Dermis microvascular lymphatic vessel endothelial cell (primary cell): ENCODE measurements at regions not wholly inside any gene's neighbourhood (a gene's known extent, or its start where the extent isn't known, plus 50 kb on each side); places are given as distances from the start of the nearest gene placed in this dataset.

ENCODE experiments used
- DNase-seq, 2 donors: peaks; one replicate each; pipeline versions ENCODE4 v3.0.0 to v3.0.0-alpha.2; 2010; ENCODE audit warnings: low read depth in 2 of 2

DNA sequence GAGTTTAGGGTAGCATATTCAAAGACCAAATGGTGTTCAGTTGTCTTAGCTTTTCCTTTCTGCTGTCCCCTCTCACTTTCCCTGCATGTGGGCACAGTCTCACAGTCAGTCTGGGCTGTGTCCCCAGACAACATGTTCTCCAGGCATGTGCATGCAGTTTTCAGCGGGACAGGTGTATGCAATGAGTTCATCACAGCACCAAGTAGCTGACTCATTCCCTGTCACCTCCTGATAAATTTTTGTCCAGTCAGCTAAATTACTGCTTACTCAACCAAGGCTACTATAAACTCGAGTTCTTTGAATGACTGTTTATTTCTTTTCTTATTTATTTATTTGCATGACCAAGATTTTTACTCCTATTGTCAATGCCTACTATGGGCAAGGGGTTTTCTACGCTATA lies 148.8 kb upstream of the CDH19 start:
- DNase-seq: no peak

DNA sequence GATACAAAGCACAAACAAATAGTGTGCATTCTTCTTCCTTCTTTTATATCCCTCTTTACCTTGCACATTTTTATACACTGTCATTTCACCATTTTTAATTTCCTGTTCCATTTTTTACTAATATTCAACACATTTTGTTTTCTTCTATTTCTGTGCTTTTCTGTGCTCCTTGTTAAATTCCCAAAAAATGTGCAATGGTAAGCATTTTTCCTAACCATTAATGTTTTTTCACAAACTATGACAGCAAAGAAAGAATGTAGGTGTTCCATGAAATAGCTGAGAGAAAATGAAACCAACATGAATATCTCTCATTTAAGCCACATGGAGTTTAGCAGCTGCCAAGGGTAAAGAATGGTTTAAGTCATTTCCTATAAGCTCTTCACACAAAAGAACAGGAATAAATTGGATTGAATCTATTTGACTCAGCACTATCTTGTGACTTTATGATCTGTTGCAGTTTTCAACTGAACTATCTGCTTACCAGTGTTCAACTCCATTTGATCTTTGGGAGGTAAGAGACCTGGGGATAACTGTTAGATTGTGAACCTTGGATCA lies 145.7 kb upstream of the CDH19 start:
- peak; percentile 54 to 69 for DNase-seq

DNA sequence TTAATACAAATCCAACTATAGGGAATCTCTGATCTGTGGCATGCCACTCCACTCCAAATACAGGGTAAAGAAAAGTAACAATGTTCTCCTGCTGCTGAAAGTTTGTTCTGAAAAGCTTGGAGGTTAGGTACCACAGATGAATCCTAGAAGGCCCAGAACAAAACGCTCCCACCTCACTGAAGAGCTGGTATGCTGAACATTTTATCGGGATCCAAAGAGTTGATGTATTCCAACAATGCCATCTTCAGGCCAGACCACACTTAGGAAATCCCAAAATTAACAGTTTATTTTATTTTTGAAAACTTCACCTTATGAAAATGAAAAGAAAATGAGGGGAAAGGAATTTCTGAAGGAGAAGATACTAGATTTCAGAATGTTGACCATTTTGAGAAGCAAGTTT lies 145.1 kb upstream of the CDH19 start:
- peak; percentile 32 to 41 for DNase-seq

DNA sequence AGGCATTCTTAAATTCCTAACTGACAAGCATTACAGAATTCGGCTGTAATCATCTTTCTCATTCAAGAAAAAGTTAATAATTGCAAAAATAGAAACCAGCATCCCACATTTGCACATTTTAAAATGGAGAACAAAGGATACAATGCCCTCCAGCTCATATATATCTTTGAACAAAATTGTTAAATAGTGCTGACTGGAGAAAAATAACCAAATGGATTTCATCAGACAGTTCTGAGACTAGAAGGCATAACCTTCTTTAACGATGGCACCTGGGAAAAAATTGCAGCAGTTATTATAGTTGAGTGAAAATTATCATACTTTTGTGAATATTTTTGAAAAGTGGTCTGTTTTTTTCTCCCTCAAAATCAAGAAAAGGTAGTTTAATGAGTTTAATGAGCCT lies 138.9 kb upstream of the CDH19 start:
- DNase-seq: no peak

DNA sequence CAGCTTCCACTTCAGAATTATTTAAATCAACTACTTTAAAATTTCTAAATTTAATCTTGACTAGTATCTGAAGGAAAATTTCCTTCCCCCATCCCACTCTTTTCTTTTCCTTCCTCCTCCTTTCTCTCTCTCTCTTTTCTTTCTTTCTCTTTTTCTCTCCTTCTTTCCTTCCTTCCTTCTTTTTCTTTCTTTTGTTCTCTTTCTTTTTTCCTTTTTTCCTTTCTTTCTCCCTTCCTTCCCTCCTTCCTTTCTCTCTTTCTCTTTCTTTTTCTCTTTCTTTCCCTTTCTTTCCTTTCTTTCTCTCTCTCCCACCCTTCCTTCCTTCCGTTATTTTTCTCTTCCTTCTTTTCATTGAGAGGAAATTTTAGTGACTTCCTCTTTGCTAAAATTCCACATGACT lies 132.0 kb upstream of the CDH19 start:
- no peak for DNase-seq

DNA sequence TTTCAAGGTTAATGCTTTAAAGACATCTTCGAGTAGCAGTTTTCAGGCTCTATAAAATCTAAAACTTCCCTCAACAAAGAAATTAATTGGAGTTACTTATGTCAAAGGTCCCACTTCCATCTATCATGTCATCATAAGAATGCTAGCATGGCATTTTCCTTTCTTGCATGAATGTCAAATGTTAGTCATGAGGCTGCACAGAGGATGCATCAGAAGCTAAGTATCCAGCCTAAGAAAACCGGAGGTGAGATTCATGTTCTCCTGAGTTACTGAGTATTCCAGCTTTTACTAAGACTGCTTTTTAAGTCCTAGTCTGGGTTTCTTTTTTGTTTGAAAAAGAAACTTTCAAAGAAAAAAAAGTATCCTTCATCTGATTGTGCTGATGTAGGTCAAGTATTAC lies 130.6 kb upstream of the CDH19 start:
- no peak for DNase-seq

DNA sequence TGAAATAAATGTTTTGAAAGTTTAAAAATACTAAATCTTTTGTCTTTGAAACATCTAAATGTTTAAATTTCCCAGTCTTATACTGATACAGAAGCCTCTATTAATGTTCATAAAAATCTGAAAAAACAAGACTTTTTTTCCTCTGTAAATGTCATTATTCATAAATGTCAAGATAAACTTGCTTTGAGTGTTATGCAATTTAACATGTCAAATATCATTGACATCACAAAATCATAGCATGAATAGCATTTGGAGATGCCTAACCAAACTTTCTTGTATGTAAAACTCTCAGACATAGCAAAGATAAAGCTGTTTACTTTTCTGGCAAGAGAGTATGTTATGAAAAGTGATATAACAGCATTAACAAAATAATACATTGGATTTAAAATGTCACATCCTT lies 128.0 kb upstream of the CDH19 start:
- no peak for DNase-seq

DNA sequence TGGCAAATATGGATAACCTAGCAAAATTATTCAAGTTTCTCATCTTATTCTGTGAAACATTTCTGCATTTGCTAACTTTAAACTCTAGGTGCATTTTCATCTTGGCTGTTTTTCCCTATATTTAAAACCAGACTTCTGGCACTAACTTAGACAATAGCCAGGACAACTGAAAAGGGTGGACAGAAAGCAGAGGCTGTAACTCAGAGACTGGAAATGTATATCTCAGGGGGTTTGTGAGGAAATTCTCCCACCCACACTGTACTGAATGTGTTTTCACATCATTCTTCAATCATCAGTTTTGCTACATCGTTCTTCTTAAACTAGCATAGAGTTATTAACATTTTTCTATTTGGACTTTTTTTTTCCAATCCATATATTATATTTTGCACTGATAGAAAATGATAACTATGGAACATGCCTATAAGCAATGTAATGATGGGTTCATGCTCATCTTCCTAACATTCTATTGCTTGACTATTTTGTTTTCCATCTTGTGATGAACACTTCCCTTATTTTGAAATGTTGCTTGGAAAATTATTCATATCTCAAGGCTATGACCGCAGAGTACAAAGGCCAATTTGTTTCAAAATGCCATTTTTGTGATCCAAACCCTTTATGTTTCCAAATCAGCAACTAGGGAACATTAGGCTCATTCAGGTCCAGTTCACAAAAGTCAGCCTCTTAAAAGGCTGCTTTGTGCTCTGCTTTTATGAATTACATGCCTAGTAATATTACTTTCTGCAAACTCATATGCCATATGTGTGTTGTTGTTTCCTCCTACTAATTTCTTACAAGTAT lies 125.8 kb upstream of the CDH19 start:
- DNase-seq: no peak

DNA sequence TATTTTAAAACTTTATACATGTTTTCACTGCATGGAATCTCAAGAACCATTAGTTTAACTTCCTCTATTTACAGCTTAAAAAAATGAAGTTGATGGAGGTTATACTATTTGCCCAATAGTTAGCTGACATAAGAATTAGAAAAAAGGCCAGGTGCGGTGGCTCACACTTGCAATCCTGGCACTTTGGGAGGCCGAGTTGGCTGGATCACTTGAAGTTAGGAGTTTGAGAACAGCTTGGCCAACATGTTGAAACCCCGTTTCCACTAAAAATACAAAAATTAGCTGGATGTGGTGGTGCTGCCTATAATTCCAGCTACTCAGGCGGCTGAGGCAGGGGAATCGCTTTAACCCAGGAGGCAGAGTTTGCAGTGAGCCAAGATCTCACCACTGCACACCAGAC lies 125.1 kb upstream of the CDH19 start:
- no peak for DNase-seq

DNA sequence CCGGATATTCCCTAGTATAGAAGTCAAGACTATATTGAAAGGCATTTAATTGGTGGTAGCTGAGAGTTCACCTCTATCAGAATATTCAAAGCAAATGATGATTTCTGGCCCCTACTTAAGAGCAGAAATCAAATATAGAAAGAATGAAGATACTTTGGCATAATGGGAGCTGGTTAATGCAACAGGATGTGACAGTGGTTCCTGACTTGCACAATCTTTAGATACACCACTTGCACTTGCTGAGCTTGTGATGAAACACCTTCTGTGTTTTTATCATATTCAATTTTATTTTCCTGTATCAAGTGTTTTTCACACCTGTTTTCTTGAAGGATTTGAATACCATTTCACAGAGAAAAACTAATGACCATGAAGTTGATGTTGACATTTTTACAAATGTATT lies 124.1 kb upstream of the CDH19 start:
- peak in 1 of 2 donors; percentile 57 for DNase-seq

DNA sequence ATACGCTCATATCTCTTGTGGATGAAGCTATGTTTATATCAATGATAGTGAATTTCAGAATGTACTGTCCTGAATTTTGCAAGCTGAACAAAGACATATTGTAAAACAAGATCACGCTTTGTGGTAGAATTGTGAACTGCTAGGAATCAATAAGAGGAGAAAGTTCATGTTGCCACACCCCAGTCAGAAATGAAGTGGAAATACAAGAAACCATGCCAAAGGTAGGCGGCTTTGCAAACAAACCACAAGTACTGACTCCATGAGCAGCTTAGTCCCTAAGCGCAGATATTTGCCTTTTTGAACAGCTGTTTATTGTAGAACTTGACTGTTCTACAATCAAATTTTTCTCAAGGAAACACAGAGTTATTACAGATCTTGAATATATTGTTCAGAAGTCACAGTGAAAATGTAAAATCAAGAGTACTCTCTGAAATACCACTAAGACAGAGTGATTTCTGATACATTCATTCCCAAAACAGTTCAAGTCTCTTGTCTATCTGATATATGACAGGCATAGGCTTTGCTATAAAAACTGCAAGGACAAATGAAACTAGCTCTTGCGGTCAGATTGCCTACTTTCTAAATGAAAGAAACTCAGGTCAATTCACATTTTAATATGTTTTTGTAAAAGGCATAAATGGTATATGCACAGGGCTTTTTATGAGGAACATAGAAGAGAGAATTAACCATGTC lies 120.9 kb upstream of the CDH19 start:
- DNase-seq: no peak

DNA sequence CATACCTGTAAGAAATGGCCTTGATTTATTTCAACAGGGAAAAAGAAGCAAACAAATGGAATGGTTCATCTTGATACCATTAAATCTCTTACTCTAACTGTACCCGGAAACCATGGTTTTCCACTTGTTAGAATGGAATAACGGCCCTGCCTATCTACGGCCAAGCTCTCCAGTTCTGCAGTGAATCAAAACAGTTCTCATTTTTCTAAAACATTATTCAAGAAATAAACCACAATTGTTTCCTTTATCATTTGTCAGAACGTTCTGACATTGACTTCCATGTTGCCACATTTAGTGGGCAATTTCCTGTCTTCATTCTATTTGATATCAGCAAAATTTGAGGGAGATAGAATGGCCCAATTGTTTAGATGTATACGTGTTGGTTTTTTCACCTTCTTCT lies 118.8 kb upstream of the CDH19 start:
- DNase-seq: no peak

DNA sequence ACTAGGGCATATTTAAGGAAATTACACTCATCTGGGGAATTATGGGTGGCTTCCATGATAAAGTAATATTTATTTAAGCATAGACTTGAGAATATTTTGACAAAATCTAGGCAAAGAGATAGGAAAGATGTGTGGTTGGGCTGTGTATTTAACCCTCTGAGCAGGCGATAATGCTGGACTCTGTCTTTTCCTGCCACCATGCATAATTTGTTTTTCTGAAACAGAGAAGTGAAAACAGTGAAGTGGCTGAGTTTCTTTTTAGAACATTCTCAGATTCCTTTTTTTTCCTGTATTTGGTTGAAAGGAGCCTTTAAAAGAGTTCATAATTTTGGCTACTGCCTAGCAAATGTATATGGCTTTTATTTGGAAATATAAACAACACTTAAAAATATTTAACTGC lies 104.8 kb upstream of the CDH19 start:
- DNase-seq: no peak

DNA sequence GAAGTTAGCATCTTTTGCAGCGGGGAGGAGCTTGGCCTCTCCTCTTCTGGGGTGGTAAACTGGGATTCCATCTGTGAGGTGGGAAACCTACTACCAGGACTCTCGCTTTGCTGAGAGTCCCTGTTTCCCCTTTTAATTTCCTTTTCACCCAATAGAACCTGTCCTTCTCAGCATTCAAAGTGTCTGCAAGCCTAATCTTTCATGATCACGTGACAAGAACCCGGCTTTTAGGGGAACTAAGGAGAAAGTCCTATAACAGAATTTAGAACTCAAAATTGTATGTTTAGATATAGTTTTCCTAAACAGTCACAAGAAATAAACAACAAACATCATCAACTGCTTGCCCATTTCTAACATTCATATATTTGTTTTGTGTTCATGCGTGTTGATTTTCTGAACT lies 103.6 kb upstream of the CDH19 start:
- DNase-seq: no peak

DNA sequence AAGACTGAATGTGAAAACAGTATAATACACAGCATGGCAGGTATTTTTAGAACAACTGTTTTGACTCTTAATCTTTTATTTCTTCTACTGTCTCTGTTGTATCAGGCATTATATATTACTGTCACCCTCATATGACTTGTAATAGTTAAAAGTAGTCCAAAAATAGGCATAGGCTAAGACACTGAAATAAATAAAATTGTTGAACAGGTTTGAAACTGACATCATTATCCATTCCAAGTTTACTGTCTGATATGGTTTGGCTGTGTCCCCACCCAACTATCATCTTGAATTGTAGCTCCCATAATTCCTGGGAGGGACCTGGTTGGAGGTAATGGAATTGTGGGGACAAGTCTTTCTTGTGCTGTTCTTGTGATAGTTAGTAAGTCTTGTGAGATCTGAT lies 91.4 kb upstream of the CDH19 start:
- DNase-seq: no peak

DNA sequence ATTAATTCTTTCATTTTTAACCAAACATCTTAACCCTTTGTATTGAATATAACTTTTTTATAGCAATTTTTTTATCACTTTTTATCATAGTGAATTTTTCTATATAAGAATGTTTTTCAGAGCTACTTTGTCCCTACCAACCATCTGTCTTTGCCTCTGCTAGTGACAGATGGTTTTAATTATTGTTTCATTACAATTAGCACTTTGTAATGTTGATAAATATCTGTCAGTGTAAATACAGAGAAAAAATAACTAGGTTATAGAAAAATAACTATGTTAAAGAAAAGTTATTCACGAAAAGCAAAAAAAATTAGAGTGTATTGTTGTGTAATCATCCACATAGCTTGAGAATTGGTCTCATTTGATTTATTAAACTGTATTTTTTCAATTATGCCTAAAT lies 91.0 kb upstream of the CDH19 start:
- DNase-seq: no peak

DNA sequence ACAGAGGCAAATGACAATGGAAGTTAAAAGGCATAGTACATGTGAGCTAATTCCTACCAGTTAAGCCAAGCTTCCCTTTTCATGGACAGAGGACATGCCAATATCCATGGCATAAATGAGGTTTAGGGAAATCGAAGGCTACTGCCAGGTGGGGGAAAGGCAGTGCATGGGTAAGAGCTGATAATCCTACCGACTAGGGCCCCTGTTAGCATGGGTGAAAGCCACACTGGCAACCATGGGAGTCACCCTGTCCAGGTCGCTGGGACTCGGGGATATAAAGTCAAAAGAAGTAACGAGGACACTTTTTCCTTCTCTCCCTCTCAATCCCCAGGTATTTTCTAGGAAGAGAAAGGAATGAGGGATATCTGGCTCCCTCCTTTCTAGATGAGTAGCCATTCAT lies 83.7 kb upstream of the CDH19 start:
- no peak for DNase-seq

DNA sequence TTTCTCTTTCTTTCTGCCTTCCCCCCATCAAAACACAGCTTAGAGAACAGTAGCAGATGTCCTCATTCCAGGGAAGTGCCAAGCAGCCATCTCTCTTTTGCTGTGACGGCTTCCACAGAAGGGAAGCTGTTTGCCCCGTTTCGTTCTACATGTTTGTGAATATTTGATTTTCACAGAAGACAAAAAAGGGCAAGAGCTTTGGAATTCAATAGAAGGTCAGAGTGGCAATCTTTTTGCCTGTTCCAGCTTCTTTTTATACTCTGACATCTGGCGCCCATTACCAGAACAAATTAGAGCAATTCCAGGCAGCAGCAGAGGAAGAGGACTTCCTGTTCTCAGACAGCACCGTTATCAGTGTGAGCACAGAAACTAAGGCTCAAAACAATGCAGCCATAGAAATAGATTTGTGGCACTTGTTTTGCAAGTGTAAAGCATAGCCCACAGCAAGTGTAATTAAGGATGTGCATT lies 79.0 kb upstream of the CDH19 start:
- DNase-seq: peak; percentile 67 to 82

DNA sequence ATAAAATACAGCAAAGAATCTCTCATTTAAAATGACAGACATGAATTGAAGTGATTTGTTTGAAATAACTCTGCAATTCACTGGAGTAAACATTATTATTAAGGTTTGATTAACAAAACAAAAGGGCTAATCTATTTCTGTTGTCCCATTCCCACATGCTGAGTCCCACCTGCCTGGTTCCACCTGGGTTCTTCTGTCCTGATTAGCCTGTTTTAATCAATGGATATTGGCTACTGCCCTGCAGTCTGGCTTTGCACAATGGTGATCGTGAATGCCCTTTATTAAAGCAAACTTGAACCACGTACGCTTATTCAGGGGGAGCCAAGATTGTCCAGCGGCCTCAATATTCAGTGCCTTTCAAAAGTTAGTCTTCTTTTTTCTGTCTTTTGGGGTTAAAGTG lies 72.8 kb upstream of the CDH19 start:
- DNase-seq: no peak

DNA sequence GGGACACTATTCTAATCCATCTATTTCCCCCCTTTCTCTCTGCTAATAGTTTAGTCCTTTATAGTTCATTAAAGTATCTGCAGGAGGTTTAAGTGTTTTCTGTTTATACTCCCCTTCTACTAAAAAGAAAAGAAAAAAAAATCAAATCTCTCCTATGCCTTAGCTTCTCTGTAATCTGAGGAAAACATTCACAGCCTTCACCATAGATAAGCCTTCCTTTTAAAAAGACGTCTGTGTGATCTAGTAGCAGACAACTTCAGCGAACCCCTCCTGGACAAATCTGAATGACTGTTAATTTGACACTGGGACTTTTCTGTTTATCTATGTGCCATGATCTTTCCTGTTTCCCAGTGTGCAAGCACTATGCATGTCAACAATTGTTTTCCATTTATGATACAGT lies 70.4 kb upstream of the CDH19 start:
- DNase-seq: no peak

DNA sequence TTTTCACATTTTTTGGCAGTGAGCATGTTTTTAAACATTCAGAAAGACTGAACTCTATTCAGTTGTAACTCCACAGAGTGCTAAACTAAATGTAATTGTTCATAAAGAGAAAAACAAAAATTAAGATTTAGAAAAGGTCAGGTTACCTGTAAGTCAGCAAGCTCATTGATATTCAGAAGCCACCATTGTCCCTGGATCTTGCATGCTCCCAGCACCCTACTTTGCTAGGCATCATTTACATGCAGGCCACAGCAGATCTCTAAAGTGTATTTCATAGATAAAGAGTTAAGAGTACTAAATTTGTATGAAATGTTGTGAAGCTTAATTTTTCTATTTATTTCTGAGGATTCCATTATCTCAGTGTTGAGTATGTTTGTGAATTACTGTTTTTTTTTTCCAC lies 64.8 kb upstream of the CDH19 start:
- no peak for DNase-seq

DNA sequence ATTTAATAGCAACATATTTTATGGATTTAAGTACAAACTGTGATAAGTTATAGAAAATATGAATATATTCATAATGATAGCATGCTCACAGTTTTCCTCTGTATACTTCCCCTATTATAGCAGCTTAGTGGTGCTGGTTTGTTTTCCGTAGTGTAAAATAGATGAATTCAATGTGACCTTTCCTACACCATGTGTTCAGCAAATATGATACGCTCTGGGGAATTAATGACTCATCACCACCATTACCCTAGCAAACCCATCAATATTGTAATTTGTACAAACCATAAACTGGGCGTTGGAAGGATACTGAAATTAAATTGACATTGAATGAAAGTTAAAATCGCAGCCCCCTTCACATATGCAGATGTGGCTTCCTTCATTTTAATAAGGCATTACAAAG lies 58.7 kb upstream of the CDH19 start:
- no peak for DNase-seq

DNA sequence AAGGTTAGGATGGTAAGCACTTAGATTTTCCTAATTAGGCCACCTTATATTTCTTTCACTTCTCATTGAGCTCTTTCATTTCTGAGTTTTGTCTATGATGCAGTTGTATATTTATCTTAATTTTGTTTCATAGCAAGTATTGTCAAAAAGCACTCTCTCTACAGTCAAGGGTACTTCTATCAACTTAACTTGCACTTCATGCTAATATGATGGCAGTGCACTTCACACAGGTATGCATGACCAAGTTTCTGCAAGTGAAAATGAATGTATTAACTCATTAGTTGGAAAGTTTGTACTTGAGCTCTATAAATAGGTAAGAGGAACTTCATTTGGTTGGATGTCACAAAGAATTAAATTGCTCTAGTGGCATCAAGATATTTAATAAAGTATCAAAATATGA lies 51.5 kb upstream of the CDH19 start:
- no peak for DNase-seq
